CD14-positive monocyte (primary cell): ENCODE measurements at regions not wholly inside any gene's neighbourhood (a gene's known extent, or its start where the extent isn't known, plus 50 kb on each side); places are given as distances from the start of the nearest gene placed in this dataset.

ENCODE experiments used
- DNase-seq, 3 donors: peaks; one replicate each; pipeline ENCODE4 v3.0.0-alpha.2; 2011 to 2022
- H2AFZ ChIP-seq: 2 replicates; pipeline ENCODE4 v1.6.0; 2012; ENCODE audit warnings: mild to moderate bottlenecking, low read depth, low read length, inconsistent platforms; ENCODE audit not compliant: insufficient read depth, poor library complexity, severe bottlenecking
- H3K27ac ChIP-seq, 2 donors: 1 replicate in 1 of 2; 2 replicates in 1 of 2; pipeline ENCODE4 v1.5.1; 2012 to 2013; ENCODE audit warnings: low read length in 2 of 2, control low read depth in 1 of 2, inconsistent platforms in 1 of 2, low read depth in 1 of 2, mild to moderate bottlenecking in 1 of 2
- H3K27me3 ChIP-seq, 2 donors: one replicate each; pipeline versions ENCODE4 v1.6.0 to v1.6.1; 2011 to 2013; ENCODE audit warnings: low read length in 2 of 2; ENCODE audit not compliant: control insufficient read depth in 2 of 2, insufficient read depth in 2 of 2
- H3K36me3 ChIP-seq, 2 donors: replicated peaks in 1 of 2; 1 replicate in 1 of 2; 2 replicates in 1 of 2; pipeline versions ENCODE4 v1.5.1 to v1.6.1; 2012 to 2013; ENCODE audit warnings: low read length in 2 of 2, control low read depth in 1 of 2, inconsistent platforms in 1 of 2, mild to moderate bottlenecking in 1 of 2; ENCODE audit not compliant: insufficient read depth in 2 of 2, control insufficient read depth in 1 of 2
- H3K4me1 ChIP-seq, 2 donors: 1 replicate in 1 of 2; 2 replicates in 1 of 2; pipeline versions ENCODE4 v1.5.1 to v1.6.1; 2012 to 2013; ENCODE audit warnings: low read length in 2 of 2, control low read depth in 1 of 2, inconsistent platforms in 1 of 2, mild to moderate bottlenecking in 1 of 2, moderate library complexity in 1 of 2; ENCODE audit not compliant: insufficient read depth in 2 of 2, control insufficient read depth in 1 of 2
- H3K4me2 ChIP-seq: replicated peaks from 2 replicates; pipeline ENCODE3; 2012; ENCODE audit warnings: low read length, moderate library complexity, mild to moderate bottlenecking; ENCODE audit not compliant: poor library complexity, severe bottlenecking; ENCODE audit errors: extremely low read depth
- H3K4me3 ChIP-seq, 3 experiments: fragments of 200-600 bp in 1 of 3; sonication (generic) in 1 of 3; replicated peaks in 1 of 3; 1 replicate in 2 of 3; 2 replicates in 1 of 3; pipeline ENCODE4 v1.5.1; 2011 to 2013; ENCODE audit warnings: low read length in 3 of 3, mild to moderate bottlenecking in 3 of 3, control low read depth in 2 of 3, low read depth in 2 of 3, inconsistent platforms in 1 of 3, moderate library complexity in 1 of 3
- H3K79me2 ChIP-seq: 2 replicates; pipeline ENCODE4 v1.6.0; 2012; ENCODE audit warnings: mild to moderate bottlenecking, control low read depth, inconsistent platforms, low read length, moderate library complexity; ENCODE audit not compliant: insufficient read depth
- H3K9ac ChIP-seq: 2 replicates; pipeline ENCODE4 v1.6.0; 2017; ENCODE audit warnings: low read length, mild to moderate bottlenecking; ENCODE audit not compliant: insufficient read depth, poor library complexity, severe bottlenecking
- H3K9me3 ChIP-seq, 2 donors: replicated peaks in 1 of 2; 1 replicate in 1 of 2; 2 replicates in 1 of 2; pipeline versions ENCODE4 v1.5.1 to v1.6.1; 2012 to 2013; ENCODE audit warnings: low read length in 2 of 2, control low read depth in 1 of 2; ENCODE audit not compliant: control insufficient read depth in 1 of 2, insufficient read depth in 1 of 2
- H4K20me1 ChIP-seq: 2 replicates; pipeline ENCODE4 v1.6.0; 2012; ENCODE audit warnings: mild to moderate bottlenecking, low read length, control low read depth, moderate library complexity; ENCODE audit not compliant: insufficient read depth
- H3K27ac Mint-ChIP-seq, 7 donors: one replicate each; pipeline ENCODE4 v1.8.0; 2020; ENCODE audit warnings: mild to moderate bottlenecking in 7 of 7, mixed read lengths in 7 of 7, moderate library complexity in 6 of 7, inconsistent platforms in 2 of 7
- H3K27me3 Mint-ChIP-seq, 3 donors: one replicate each; pipeline ENCODE4 v1.8.0; 2021 to 2022; ENCODE audit warnings: low read depth in 3 of 3, mild to moderate bottlenecking in 3 of 3, mixed read lengths in 3 of 3, moderate library complexity in 3 of 3, inconsistent platforms in 1 of 3
- H3K36me3 Mint-ChIP-seq, 2 donors: one replicate each; pipeline ENCODE4 v1.8.0; 2020; ENCODE audit warnings: mixed read lengths in 2 of 2, inconsistent platforms in 1 of 2, mild to moderate bottlenecking in 1 of 2
- H3K4me1 Mint-ChIP-seq: one replicate; pipeline ENCODE4 v1.8.0; 2020; ENCODE audit warnings: mild to moderate bottlenecking, mixed read lengths
- H3K4me3 Mint-ChIP-seq, 2 donors: one replicate each; pipeline ENCODE4 v1.8.0; 2020; ENCODE audit warnings: mild to moderate bottlenecking in 2 of 2, mixed read lengths in 2 of 2, moderate library complexity in 1 of 2
- H3K9me3 Mint-ChIP-seq, 7 donors: one replicate each; pipeline ENCODE4 v1.8.0; 2020 to 2022; ENCODE audit warnings: mixed read lengths in 7 of 7, mild to moderate bottlenecking in 6 of 7, moderate library complexity in 6 of 7, inconsistent platforms in 2 of 7
- CTCF ChIP-seq: fragments of 200-600 bp; IDR thresholded peaks from one replicate; pipeline ENCODE4 v1.8.0; 2022; ENCODE audit warnings: antibody characterized with exemption, mild to moderate bottlenecking
- WGBS: methylation state at CpG from one replicate; pipeline ENCODE4 v1.1.5; 2013; ENCODE audit warnings: missing lambda C conversion rate; ENCODE audit not compliant: insufficient coverage; 5-methylcytosine and 5-hydroxymethylcytosine counted together
- intact Hi-C, 2 donors: fragments of 100-400 bp; cut with micrococcal nuclease; formaldehyde crosslinking; loops; one replicate each; pipeline versions ENCODE4 v1.15.0 to v1.15.1; 2023

GRCh38 chr16:65394281-65394680 is 272.4 kb upstream of the CDH11 start:
- no peak overlapping the region for H2AFZ ChIP-seq
- no peaks in the 10 kb centered on the region for H3K27me3 Mint-ChIP-seq
- H3K4me2 ChIP-seq = no peak overlapping the region
- H3K36me3 Mint-ChIP-seq = no peaks in the 10 kb centered on the region
- H3K9me3 ChIP-seq = no peaks in the 10 kb centered on the region
- DNase-seq = no peak
- H3K27ac Mint-ChIP-seq = no peak overlapping the region
- H3K79me2 ChIP-seq = no peaks in the 10 kb centered on the region
- intact Hi-C loops = no loop called here
- no peaks in the 10 kb centered on the region for H3K4me1 ChIP-seq
- no peaks in the 10 kb centered on the region for H3K36me3 ChIP-seq
- H3K4me3 ChIP-seq = no peak overlapping the region
- no peak overlapping the region for H3K27ac ChIP-seq
- no peaks in the 10 kb centered on the region for H3K4me1 Mint-ChIP-seq
- TF ChIP-seq CTCF = no peak
- WGBS = 74% methylated on average over 5 of the region's 6 CpGs
- H3K4me3 Mint-ChIP-seq = no peak overlapping the region
- no peaks in the 10 kb centered on the region for H4K20me1 ChIP-seq
- H3K27me3 ChIP-seq = no peaks in the 10 kb centered on the region
- H3K9me3 Mint-ChIP-seq = peaks cover 0 to 9% (median 2%) of the 10 kb centered on the region in 7 donors
- H3K9ac ChIP-seq = no peak overlapping the region

- no peaks in the 10 kb centered on the region for H3K27me3 Mint-ChIP-seq
- 75% methylated on average over 9 of the region's 13 CpGs for WGBS
- Histone ChIP-seq H3K36me3 (no peaks in the 10 kb centered on the region), H3K4me2 (no peak overlapping the region), H3K27ac (no peak overlapping the region), H3K79me2 (no peaks in the 10 kb centered on the region), H3K4me1 (no peaks in the 10 kb centered on the region), H3K27me3 (no peaks in the 10 kb centered on the region), H2AFZ (no peak overlapping the region), H3K9me3 (no peaks in the 10 kb centered on the region), H3K9ac (no peak overlapping the region), H3K4me3 (no peak overlapping the region), H4K20me1 (no peaks in the 10 kb centered on the region)
- intact Hi-C loops = no loop called here
- H3K9me3 Mint-ChIP-seq = peaks cover 0 to 10% (median 2%) of the 10 kb centered on the region in 7 donors
- no peak for TF ChIP-seq CTCF
- no peaks in the 10 kb centered on the region for H3K36me3 Mint-ChIP-seq
- H3K4me1 Mint-ChIP-seq = no peaks in the 10 kb centered on the region
- no peak overlapping the region for H3K27ac Mint-ChIP-seq
- DNase-seq = no peak
- no peak overlapping the region for H3K4me3 Mint-ChIP-seq
Observed at GRCh38 chr16:65392806-65393565, 271.1 kb upstream of the CDH11 start.
